HCT116 (cell line): ENCODE measurements at regions not wholly inside any gene's neighbourhood (a gene's known extent, or its start where the extent isn't known, plus 50 kb on each side); places are given as distances from the start of the nearest gene placed in this dataset.

ENCODE experiments used
- ATAC-seq: fragments of 200-7000 bp; cut with Tn5 transposase; 2 replicates; pipeline ENCODE4 v1.9.1; 2020; ENCODE audit warnings: mild to moderate bottlenecking, moderate library complexity
- BruUV-seq: library from RNA; stranded (reverse); fragments of 400-500 nt; replicated peaks from 2 replicates; lab custom pipeline; 2021; lab: Mats Ljungman, UMichigan
- CTCF ChIA-PET: fragments of 300-600 bp; sonication (Branson Sonifier 250); formaldehyde crosslinking; loops from one replicate; lab custom pipeline; 2021; ENCODE audit warnings: antibody characterized with exemption; lab: Charles Lee
- POLR2A ChIA-PET: fragments of 300-600, 350-600 bp; sonication (Branson Sonifier 250); formaldehyde crosslinking; loops from one replicate; lab custom pipeline; 2021; ENCODE audit warnings: antibody characterized with exemption; lab: Charles Lee
- RAD21 ChIA-PET, 2 experiments: fragments of 300-600 bp; sonication (Branson Sonifier 250); formaldehyde crosslinking; loops; one replicate each; lab custom pipeline; 2023; ENCODE audit warnings: low total read pairs in 2 of 2; ENCODE audit not compliant: uncharacterized antibody in 2 of 2, unreplicated experiment in 2 of 2, low non-redundant PET in 1 of 2; lab: Charles Lee
- DNase-seq: peaks from one replicate; pipeline ENCODE4 v3.0.0-alpha.2; 2010; ENCODE audit warnings: low read depth, low spot score
- H2AFZ ChIP-seq: fragments of 200-600 bp; shearing (Covaris generic), sonication (generic); 2 replicates; pipeline ENCODE4 v1.6.1; 2017; ENCODE audit warnings: low read depth, mixed run types, mixed read lengths, antibody characterized with exemption, low read length; ENCODE audit not compliant: poor library complexity, severe bottlenecking
- H3K27ac ChIP-seq: 2 replicates; pipeline ENCODE4 v1.5.1; 2012; ENCODE audit warnings: low read depth, low read length
- H3K27me3 ChIP-seq: fragments of 200-600 bp; sonication (generic); 2 replicates; pipeline ENCODE4 v1.6.1; 2016; ENCODE audit warnings: mixed run types, low read length, mixed read lengths; ENCODE audit not compliant: insufficient read depth
- H3K36me3 ChIP-seq, 2 experiments: fragments of 200-500 bp in 1 of 2; fragments of 200-600 bp in 1 of 2; sonication (Bioruptor generic) in 1 of 2; sonication (generic) in 1 of 2; 2 replicates each; pipeline versions ENCODE4 v1.5.1 to v1.6.1; 2014 to 2016; ENCODE audit warnings: low read length in 2 of 2, inconsistent platforms in 1 of 2, mixed read lengths in 1 of 2, mixed run types in 1 of 2; ENCODE audit not compliant: insufficient read depth in 2 of 2, control insufficient read depth in 1 of 2
- H3K4me1 ChIP-seq, 2 experiments: fragments of 200-600 bp in 1 of 2; sonication (generic) in 1 of 2; 2 replicates each; pipeline versions ENCODE4 v1.5.1 to v1.6.1; 2012 to 2017; ENCODE audit warnings: low read length in 2 of 2, inconsistent platforms in 1 of 2, mild to moderate bottlenecking in 1 of 2, mixed read lengths in 1 of 2, mixed run types in 1 of 2, moderate library complexity in 1 of 2; ENCODE audit not compliant: insufficient read depth in 2 of 2, control insufficient read depth in 1 of 2
- H3K4me2 ChIP-seq: fragments of 200-600 bp; sonication (generic); 2 replicates; pipeline ENCODE4 v1.6.1; 2017; ENCODE audit warnings: mixed run types, low read length, mixed read lengths
- H3K4me3 ChIP-seq, 2 experiments: fragments of 200-600 bp in 1 of 2; sonication (generic) in 1 of 2; replicated peaks in 1 of 2; 2 replicates each; pipeline ENCODE4 v1.5.1; 2011 to 2016; ENCODE audit warnings: low read length in 2 of 2, control low read depth in 1 of 2, low read depth in 1 of 2, mild to moderate bottlenecking in 1 of 2, mixed read lengths in 1 of 2, mixed run types in 1 of 2
- H3K79me2 ChIP-seq: fragments of 200-600 bp; sonication (generic); 2 replicates; pipeline ENCODE4 v1.6.1; 2017; ENCODE audit warnings: mild to moderate bottlenecking, mixed run types, low read length, moderate library complexity, mixed read lengths; ENCODE audit not compliant: insufficient read depth
- H3K9ac ChIP-seq: fragments of 200-600 bp; sonication (generic); 2 replicates; pipeline ENCODE4 v1.6.1; 2016; ENCODE audit warnings: low read length, mixed read lengths
- H3K9me2 ChIP-seq: fragments of 200-600 bp; sonication (generic), shearing (Covaris generic); 2 replicates; pipeline ENCODE4 v1.6.1; 2017; ENCODE audit warnings: mixed run types, mild to moderate bottlenecking, moderate library complexity; ENCODE audit not compliant: insufficient read depth
- H3K9me3 ChIP-seq, 2 experiments: fragments of 200-500 bp in 1 of 2; fragments of 200-600 bp in 1 of 2; sonication (Bioruptor generic) in 1 of 2; sonication (generic) in 1 of 2; 2 replicates each; pipeline ENCODE4 v1.6.1; 2014 to 2017; ENCODE audit warnings: low read length in 2 of 2, mixed read lengths in 2 of 2, inconsistent platforms in 1 of 2, low read depth in 1 of 2, mild to moderate bottlenecking in 1 of 2, mixed run types in 1 of 2, moderate library complexity in 1 of 2; ENCODE audit not compliant: control insufficient read depth in 1 of 2, insufficient read depth in 1 of 2
- H4K20me1 ChIP-seq: fragments of 200-600 bp; sonication (generic), shearing (Covaris generic); 2 replicates; pipeline ENCODE4 v1.6.1; 2017; ENCODE audit warnings: mixed run types, mild to moderate bottlenecking, moderate library complexity; ENCODE audit not compliant: insufficient read depth
- ATF3 ChIP-seq: IDR thresholded peaks from 2 replicates; pipeline ENCODE4 v1.6.1; 2012
- CBX3 ChIP-seq: IDR thresholded peaks from 2 replicates; pipeline ENCODE4 v1.6.1; 2012; ENCODE audit warnings: low read depth
- CEBPB ChIP-seq: IDR thresholded peaks from 2 replicates; pipeline ENCODE4 v1.6.1; 2012; ENCODE audit warnings: low read depth
- FOSL1 ChIP-seq: IDR thresholded peaks from 2 replicates; pipeline ENCODE4 v1.6.1; 2012; ENCODE audit warnings: low read depth
- MAX ChIP-seq: IDR thresholded peaks from 2 replicates; pipeline ENCODE4 v1.6.1; 2012
- POLR2A ChIP-seq: IDR thresholded peaks from 2 replicates; pipeline ENCODE4 v1.7.0; 2011; ENCODE audit warnings: borderline replicate concordance; ENCODE audit not compliant: insufficient read depth, insufficient read length; ENCODE audit errors: extremely low read depth
- SIN3A ChIP-seq: IDR thresholded peaks from 2 replicates; pipeline ENCODE4 v1.6.1; 2012; ENCODE audit warnings: low read depth
- SP1 ChIP-seq: IDR thresholded peaks from 2 replicates; pipeline ENCODE4 v1.6.1; 2012; ENCODE audit warnings: low read depth
- YY1 ChIP-seq: IDR thresholded peaks from 2 replicates; pipeline ENCODE4 v1.6.1; 2011; ENCODE audit warnings: low read length, low read depth, moderate library complexity, mild to moderate bottlenecking; ENCODE audit not compliant: insufficient replicate concordance; ENCODE audit errors: extremely low read depth
- ZFX ChIP-seq: fragments of 450-650 bp; IDR thresholded peaks from 2 replicates; pipeline ENCODE4 v1.6.1; 2017
- intact Hi-C: fragments of 100-400 bp; cut with micrococcal nuclease; formaldehyde crosslinking; loops from 2 replicates; pipeline ENCODE4 v1.10.0; 2022
- TF ChIP-seq, protein P1 (sequence below): IDR thresholded peaks from 2 replicates; pipeline ENCODE4 v1.6.1; 2012; ENCODE audit warnings: low read depth

GRCh38 chr4:36921476-36922216 is 322.9 kb upstream of the NWD2 start:
- H2AFZ ChIP-seq = no peak overlapping the region
- no peaks in the 10 kb centered on the region for H3K9me3 ChIP-seq
- H3K27me3 ChIP-seq = no peaks in the 10 kb centered on the region
- ChIA-PET POLR2A (no interaction called here), CTCF (no interaction called here)
- no peak overlapping the region for H3K9ac ChIP-seq
- H3K27ac ChIP-seq = no peak overlapping the region
- no peaks in the 10 kb centered on the region for H4K20me1 ChIP-seq
- no peak for DNase-seq
- H3K79me2 ChIP-seq = no peaks in the 10 kb centered on the region
- BruUV-seq = no TSS peak
- intact Hi-C loops = no loop called here
- H3K9me2 ChIP-seq = no peaks in the 10 kb centered on the region
- no peak overlapping the region for H3K4me3 ChIP-seq
- ATAC-seq = no peak
- H3K4me1 ChIP-seq = no peaks in the 10 kb centered on the region
- H3K36me3 ChIP-seq = no peaks in the 10 kb centered on the region
- no peak for TF ChIP-seq SP1
- no peak for TF ChIP-seq ZFX
- TF ChIP-seq MAX = no peak
- no peak for TF ChIP-seq SIN3A
- TF ChIP-seq YY1 = no peak
- TF ChIP-seq POLR2A = no peak
- TF ChIP-seq, protein P1, sequence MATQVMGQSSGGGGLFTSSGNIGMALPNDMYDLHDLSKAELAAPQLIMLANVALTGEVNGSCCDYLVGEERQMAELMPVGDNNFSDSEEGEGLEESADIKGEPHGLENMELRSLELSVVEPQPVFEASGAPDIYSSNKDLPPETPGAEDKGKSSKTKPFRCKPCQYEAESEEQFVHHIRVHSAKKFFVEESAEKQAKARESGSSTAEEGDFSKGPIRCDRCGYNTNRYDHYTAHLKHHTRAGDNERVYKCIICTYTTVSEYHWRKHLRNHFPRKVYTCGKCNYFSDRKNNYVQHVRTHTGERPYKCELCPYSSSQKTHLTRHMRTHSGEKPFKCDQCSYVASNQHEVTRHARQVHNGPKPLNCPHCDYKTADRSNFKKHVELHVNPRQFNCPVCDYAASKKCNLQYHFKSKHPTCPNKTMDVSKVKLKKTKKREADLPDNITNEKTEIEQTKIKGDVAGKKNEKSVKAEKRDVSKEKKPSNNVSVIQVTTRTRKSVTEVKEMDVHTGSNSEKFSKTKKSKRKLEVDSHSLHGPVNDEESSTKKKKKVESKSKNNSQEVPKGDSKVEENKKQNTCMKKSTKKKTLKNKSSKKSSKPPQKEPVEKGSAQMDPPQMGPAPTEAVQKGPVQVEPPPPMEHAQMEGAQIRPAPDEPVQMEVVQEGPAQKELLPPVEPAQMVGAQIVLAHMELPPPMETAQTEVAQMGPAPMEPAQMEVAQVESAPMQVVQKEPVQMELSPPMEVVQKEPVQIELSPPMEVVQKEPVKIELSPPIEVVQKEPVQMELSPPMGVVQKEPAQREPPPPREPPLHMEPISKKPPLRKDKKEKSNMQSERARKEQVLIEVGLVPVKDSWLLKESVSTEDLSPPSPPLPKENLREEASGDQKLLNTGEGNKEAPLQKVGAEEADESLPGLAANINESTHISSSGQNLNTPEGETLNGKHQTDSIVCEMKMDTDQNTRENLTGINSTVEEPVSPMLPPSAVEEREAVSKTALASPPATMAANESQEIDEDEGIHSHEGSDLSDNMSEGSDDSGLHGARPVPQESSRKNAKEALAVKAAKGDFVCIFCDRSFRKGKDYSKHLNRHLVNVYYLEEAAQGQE = no peak
- TF ChIP-seq CEBPB = no peak
- no peak for TF ChIP-seq FOSL1
- no peak for TF ChIP-seq ATF3
- no peak for TF ChIP-seq CBX3
- TF ChIP-seq, all 23 proteins: peak for 0
- RAD21 ChIA-PET = no interaction called here
- H3K4me2 ChIP-seq = no peak overlapping the region
